Astrocyte (in vitro differentiated cells and primary cell): ENCODE measurements at regions not wholly inside any gene's neighbourhood (a gene's known extent, or its start where the extent isn't known, plus 50 kb on each side); places are given as distances from the start of the nearest gene placed in this dataset.
"Not testable (repeated sequence)": the region's sequence is repeated elsewhere in the genome, so short reads cannot be mapped to it uniquely, and the experiment has no call there.

Experiments
- EZH2 ChIP-seq: IDR thresholded peaks from 2 replicates; pipeline ENCODE4 v1.6.1; 2012; ENCODE audit warnings: mild to moderate bottlenecking, low read length, inconsistent platforms; ENCODE audit not compliant: insufficient read depth
- TF ChIP-seq, protein P1 (sequence below): IDR thresholded peaks from 2 replicates; pipeline ENCODE4 v1.5.1; 2011; ENCODE audit warnings: low read depth, mild to moderate bottlenecking, inconsistent platforms, low read length, moderate library complexity; ENCODE audit not compliant: insufficient read depth

GRCh38 chr1:242880022-242880421, 355.5 kb upstream of the PLD5 start:
- TF ChIP-seq EZH2 = not testable (repeated sequence)
- TF ChIP-seq, protein P1, sequence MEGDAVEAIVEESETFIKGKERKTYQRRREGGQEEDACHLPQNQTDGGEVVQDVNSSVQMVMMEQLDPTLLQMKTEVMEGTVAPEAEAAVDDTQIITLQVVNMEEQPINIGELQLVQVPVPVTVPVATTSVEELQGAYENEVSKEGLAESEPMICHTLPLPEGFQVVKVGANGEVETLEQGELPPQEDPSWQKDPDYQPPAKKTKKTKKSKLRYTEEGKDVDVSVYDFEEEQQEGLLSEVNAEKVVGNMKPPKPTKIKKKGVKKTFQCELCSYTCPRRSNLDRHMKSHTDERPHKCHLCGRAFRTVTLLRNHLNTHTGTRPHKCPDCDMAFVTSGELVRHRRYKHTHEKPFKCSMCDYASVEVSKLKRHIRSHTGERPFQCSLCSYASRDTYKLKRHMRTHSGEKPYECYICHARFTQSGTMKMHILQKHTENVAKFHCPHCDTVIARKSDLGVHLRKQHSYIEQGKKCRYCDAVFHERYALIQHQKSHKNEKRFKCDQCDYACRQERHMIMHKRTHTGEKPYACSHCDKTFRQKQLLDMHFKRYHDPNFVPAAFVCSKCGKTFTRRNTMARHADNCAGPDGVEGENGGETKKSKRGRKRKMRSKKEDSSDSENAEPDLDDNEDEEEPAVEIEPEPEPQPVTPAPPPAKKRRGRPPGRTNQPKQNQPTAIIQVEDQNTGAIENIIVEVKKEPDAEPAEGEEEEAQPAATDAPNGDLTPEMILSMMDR = not testable (repeated sequence)
